ENCODE measurements at regions not wholly inside any gene's neighbourhood (a gene's known extent, or its start where the extent isn't known, plus 50 kb on each side); places are given as distances from the start of the nearest gene placed in this dataset.

DNA sequence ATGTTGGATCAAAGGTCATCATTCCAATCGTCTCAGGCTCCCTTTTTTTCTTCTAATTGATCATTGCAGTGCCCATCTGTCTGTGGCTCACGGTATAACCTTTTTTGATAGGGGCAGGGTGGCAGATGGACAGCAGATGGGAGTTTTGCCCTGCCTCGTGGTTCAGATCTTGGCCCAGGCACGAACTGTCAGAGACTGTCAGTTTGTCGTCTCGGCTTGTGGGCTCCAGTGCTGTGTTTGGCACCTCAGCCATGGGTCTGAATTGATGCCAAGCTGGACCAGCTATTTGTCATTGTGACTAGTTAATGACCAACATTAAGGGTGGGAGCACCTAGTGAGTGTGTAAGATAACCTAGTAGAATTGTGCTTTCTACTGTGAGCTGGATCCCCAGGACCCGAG is 197.6 kb downstream of the PRL start:
- TF ChIP-seq, protein P1, sequence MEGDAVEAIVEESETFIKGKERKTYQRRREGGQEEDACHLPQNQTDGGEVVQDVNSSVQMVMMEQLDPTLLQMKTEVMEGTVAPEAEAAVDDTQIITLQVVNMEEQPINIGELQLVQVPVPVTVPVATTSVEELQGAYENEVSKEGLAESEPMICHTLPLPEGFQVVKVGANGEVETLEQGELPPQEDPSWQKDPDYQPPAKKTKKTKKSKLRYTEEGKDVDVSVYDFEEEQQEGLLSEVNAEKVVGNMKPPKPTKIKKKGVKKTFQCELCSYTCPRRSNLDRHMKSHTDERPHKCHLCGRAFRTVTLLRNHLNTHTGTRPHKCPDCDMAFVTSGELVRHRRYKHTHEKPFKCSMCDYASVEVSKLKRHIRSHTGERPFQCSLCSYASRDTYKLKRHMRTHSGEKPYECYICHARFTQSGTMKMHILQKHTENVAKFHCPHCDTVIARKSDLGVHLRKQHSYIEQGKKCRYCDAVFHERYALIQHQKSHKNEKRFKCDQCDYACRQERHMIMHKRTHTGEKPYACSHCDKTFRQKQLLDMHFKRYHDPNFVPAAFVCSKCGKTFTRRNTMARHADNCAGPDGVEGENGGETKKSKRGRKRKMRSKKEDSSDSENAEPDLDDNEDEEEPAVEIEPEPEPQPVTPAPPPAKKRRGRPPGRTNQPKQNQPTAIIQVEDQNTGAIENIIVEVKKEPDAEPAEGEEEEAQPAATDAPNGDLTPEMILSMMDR (IDR thresholded peaks at IDR 0.05) = no peak
- TF ChIP-seq EP300 (IDR thresholded peaks at IDR 0.05) = no peak
